ENCODE measurements at regions not wholly inside any gene's neighbourhood (a gene's known extent, or its start where the extent isn't known, plus 50 kb on each side); places are given as distances from the start of the nearest gene placed in this dataset.

GRCh38 chr2:23326330-23326729 lies 58.6 kb upstream of the KLHL29 start:
- TF ChIP-seq, protein P1, sequence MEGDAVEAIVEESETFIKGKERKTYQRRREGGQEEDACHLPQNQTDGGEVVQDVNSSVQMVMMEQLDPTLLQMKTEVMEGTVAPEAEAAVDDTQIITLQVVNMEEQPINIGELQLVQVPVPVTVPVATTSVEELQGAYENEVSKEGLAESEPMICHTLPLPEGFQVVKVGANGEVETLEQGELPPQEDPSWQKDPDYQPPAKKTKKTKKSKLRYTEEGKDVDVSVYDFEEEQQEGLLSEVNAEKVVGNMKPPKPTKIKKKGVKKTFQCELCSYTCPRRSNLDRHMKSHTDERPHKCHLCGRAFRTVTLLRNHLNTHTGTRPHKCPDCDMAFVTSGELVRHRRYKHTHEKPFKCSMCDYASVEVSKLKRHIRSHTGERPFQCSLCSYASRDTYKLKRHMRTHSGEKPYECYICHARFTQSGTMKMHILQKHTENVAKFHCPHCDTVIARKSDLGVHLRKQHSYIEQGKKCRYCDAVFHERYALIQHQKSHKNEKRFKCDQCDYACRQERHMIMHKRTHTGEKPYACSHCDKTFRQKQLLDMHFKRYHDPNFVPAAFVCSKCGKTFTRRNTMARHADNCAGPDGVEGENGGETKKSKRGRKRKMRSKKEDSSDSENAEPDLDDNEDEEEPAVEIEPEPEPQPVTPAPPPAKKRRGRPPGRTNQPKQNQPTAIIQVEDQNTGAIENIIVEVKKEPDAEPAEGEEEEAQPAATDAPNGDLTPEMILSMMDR (conservative IDR thresholded peaks at IDR 0.05): no peak
- no peak for TF ChIP-seq ZFX (IDR thresholded peaks at IDR 0.05)

Data from C4-2B (cell line).